NCI-H2029 (cell line): ENCODE measurements at regions not wholly inside any gene's neighbourhood (a gene's known extent, or its start where the extent isn't known, plus 50 kb on each side); places are given as distances from the start of the nearest gene placed in this dataset.

ENCODE experiments used
- DNase-seq: peaks from one replicate; lab custom pipeline; 2025; lab: John Stamatoyannopoulos, UW

DNA sequence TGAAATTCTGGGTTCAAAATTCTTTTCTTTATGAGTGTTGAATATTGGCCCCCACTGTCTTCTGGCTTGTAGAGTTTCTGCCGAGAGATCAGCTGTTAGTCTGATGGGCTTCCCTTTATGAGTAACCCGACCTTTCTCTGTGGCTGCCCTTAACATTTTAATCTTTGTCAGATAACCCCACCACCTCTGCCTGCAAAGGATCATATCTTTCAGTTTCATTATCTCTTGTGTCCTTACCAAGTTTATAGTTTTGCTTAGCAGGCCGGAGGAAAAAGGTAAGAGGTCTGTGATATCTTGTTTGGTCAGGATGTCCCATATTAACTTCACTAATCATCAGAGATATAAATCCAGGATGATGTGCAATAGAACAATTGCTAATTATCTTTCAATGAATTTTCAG is 970.2 kb upstream of the TYRP1 start:
- no peak for DNase-seq

DNA sequence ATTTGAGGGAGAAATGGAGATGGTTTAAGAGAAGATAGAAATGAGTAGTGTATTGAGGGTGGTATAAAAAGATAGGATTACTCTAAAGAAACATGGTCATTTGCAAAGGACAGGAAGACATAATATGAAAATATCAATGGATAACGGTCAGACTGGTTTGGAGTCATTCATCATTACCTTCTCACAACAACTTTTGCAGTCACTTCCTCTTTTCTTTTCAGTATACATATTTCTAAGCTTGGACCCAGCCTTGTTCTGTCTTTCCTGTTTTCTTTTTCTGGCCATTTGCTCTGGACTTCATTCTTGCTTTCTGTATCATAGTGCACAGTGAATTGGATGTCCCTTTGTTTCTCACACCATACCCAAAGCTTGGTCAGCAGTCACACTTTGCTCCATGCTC is 966.5 kb upstream of the TYRP1 start:
- no peak for DNase-seq

DNA sequence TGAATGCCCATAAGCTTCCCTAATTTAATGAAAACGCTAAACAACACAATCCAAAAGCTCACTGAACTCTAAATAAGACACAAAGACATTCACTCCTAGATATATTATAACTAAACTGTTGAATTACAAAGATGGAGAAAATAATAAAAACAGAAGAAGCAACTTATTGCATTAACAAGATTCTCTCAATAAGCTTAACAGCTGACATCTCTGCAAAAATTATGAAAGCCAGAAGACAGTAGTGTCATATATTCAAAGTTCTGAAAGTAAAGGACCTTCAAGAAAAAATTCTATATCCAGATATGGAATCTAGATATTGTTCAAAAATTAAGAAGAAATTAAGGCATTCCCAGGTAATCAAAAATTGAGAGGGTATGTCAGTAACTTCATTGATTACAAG is 957.8 kb upstream of the TYRP1 start:
- DNase-seq = no peak

DNA sequence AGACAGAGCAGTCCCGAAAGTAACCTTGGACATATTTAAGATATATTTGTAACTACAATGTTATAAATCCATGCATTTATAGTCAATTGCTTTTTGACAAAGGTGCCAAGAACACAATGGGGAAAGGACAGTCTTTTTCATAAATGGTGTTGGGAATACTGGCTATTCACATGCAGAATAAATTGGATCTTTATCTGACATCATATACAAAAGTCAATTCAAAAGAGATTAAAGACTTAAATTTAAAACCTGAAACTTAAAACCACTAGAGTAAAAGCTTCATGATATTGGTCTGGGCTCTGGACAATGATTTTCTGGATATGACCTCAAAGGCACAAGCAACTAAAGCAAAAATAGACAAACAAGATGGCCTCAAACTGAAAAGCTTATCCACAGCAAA is 950.7 kb upstream of the TYRP1 start:
- no peak for DNase-seq

DNA sequence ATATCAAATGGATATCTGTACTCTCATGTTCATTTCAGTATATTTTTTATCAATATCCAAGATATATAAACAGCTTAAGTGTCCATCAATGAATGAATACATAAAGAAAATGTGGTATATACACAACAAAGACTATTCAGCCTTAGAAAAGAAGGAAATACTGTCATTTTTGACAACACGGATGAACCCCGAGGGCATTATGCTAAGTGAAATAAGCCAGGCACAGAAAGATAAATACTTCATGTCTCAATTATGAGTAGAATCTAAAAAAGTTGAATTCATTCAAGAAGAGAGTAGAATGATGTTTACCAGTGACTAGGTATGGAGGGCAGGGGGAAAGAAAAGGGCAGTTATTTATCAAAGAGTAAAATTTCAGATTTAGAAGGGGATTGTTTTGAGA is 949.8 kb upstream of the TYRP1 start:
- DNase-seq = no peak

DNA sequence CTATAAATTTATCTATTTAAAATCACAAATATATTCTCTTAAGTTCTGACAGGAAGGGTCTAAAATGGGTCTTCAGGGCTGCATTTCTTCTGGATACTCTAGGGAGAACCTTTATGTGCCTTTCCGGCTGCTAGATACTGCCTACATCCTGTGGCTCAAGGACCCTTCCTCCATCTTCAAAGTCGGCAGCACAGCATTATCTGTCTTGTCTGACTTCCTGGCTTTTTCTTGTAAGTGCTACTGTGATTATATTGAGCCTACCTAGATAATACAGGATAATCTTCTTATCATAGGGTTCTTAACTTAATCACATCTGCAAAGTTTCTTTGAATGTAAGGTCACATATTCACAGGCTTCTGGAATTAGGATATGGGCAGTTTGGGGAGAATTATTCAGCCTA is 943.8 kb upstream of the TYRP1 start:
- no peak for DNase-seq

DNA sequence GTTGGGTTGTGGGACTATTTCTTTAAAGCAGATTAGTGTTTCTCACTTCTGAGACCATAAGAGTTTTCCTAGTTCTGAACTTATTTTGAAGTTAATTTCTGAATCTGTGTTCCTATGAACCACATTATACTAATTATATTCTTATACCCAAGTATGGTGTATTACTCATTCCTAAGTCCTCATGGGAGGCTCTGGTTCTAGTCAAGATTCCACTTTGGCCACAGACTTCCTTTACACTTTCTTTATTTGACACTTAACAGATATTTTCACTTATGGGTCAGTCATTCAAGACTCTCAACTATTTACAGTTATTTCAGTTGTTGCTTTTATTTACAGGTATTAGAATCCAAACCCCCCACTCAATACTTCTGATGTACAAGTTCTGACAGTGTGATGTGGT is 937.2 kb upstream of the TYRP1 start:
- DNase-seq = no peak

DNA sequence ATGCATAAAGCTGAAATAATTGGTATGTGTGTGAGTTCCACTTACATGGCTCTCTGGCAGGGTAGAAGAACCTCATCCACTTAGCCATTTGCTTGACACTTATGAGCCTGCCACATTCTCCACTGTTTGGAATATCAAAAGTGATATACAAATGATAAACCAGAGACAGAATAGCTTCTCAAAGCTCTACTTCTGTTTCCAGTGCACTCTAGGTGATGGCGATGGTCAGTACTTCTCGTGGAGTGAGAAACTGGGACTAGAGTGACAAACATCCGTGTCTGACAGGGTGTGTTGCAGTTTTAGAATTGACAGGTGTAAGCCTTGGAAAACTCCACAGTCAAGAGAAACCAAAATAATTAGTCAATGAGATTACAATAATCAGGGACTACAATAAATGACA is 935.8 kb upstream of the TYRP1 start:
- no peak for DNase-seq

DNA sequence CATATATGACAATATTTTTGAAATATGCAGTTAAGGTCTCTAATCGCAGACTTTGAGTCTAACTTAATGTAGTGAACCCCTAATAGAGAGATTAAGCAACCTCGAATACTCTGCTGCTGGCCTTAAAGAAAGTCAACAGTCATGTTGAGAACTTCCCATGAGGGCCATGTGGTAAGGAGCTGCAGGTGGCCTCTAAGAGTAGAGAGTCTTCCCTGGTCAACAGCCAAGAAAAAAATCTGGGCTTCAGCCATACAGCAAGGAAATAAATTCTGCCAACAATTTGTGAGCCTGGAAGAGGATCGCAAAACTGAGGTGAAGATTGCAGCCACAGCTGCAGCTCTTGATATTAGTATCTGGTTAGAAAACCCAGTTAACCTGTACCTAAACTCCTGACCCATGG is 935.2 kb upstream of the TYRP1 start:
- DNase-seq = no peak

DNA sequence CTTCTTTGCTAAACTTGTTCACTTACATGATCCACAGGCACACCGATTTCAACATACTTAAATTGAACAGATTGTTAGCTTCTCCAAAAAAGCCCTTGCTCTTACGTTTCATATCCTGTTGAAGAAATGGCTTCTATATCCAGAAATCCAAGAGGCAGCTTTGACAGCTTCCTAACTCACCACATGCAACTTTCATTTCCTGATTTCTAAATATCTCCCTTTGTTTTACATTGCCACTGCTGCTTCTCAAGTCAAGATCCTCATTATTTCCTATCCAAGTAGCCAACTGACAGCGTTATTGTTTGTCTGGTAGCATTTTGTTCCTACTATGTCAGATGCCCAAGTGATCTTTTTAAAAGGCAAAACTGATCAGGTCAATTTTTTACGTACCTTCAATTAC is 913.2 kb upstream of the TYRP1 start:
- no peak for DNase-seq

DNA sequence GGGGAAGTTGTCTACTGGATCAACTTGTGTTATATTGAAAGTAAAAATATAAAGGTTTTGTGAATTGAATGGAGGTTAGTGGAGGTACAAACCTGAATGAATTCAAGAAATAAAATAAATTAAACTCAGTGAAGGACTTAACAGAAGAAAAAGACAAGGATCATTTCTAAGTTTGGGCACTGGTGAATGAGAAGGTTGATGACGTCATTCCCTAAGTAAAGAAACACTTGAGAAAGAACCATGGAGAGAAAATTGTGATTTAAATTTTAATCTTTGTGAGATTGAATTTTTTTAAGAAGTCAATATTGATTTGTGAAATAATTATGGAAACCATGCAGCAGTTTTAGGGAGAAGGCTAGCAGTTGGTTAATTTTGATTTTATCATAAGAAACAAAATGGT is 900.3 kb upstream of the TYRP1 start:
- no peak for DNase-seq

DNA sequence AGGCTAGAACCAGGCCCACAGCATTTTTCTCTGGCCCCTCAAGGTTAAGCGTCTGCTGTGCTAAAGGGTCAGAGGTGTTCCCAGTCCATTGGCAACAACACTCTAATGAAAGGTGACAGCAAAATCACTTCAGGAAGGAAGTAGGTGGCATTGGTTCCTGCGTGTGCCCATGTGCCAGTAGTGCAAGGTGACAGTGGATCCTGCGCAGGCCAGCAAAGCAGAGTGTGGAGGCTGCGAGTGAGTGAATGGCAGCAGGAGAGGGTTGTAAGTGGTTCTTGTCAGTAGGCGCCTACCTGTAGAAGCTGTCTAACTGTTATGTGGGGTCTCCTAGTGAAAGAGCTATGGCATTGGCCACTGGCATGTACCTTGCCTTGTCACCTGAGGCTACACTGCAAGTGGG is 898.2 kb upstream of the TYRP1 start:
- DNase-seq = no peak

DNA sequence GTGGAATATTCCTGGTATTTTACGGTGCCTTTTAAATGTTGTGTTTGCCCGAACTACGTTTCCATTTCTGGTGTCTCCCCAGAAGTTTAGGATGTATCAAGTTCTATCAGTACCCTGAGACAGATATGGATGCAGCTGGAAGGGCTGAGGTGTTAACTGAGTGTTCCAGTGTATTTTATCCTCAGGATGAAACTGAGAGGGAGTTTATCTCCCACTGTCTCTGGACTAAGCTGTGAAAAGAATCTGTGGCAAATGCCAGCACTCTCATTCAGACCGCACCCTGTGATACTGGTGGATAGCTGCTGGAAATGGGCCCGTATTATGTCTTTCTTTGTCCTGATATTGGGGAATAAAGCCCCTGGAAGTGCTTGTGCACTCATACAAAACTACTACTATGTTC is 887.2 kb upstream of the TYRP1 start:
- no peak for DNase-seq

DNA sequence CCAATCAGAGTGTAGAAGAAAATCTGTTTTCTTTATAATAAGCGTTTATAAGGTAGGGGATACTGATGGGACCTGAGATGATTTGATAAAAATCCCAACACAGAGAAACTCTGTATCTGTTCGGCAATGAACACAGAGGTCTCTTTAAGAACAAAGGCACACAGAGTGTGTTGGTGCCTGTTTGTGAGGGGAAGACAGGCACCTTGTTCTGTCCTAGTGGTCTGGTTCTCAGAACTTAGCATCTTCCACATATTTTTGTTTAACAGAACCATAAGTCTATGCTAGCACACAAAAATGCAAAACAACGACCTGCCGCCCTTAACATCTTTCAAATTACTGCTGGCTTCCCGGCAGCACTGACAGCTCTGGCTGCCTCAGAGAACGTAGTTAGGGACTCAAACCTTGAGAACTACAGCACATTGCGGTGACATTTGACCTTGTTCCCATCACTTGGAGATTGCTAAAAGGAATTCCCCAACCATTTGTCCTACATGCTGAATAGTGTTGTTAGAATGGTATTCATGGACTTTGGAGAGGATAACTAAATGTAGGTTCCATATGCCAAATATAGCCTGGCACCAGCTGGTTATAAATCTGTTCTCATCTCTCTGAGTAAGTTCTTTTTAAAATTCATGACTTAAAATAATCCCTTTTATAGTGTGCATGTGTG is 871.7 kb upstream of the TYRP1 start:
- no peak for DNase-seq

DNA sequence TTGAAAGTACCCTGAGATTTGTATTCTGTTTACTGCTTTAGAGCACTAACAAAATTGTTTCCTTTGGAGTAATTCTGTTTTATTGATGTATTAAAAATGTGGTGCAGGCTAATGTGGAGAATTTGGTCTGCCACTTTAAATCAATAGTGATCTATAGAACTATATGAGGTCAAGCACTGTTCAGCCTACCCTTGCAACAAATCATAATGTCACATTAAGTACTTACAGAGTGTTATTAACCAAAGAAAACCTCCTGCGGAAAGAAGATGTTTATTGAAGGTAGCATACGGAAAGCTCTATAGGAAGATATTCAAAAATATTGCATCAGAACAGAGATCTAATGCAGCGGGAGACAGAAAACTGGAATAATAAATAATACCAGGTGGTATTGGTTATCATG is 865.0 kb upstream of the TYRP1 start:
- DNase-seq = no peak

DNA sequence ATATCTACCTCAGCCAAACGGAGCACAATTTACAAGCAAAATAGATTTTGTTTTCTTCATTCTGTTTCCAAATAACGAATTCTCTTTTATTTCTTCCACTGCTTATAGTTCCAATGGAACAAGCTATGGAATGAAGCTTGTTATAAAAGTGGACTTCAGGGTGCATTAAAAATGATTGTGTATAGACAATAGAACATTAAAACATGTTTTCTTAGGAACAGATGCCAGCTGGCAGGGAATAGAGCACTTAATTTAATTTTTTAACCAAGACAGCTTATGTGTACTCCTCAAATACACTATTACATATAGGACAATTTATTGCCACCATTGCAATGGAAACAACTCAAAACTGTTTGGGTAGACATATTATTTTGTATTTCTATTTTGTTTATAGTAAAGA is 860.1 kb upstream of the TYRP1 start:
- no peak for DNase-seq

DNA sequence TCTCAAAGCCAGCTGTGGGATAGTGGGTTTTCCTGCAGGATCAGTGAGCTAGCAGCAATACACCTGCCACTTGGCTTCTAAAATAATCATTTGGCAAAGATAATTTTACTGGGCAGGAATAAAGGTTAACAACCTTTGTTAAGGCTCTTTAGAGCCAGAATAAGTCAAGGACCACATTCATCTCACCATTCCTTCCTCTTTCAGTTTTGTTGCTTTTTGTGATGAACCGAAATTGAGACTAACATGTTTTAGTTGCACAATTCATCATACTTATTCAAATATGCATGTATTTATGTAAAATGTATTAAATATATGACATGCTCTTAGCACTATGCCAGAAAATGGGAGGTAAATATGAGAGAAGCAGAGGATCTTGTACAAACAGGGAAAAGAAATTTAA is 824.4 kb upstream of the TYRP1 start:
- no peak for DNase-seq

DNA sequence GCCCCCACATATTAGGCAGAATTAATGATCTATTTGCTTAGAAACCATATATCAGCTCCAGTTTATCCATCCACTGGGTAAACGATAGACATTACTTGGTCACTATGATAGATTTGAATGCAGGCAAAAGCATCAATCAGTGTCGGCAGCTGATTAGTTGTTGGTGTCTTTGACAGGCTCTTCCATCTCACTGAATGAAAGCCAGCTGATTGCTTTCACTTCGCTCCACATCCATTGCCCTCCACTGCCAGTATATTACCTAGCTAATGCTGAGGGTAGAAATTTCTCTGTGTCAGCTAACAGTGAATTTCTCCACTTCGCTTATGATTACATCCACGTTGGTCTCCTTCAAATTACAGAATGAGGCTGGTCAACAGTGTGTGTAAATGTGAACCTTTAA is 821.3 kb upstream of the TYRP1 start:
- no peak for DNase-seq

DNA sequence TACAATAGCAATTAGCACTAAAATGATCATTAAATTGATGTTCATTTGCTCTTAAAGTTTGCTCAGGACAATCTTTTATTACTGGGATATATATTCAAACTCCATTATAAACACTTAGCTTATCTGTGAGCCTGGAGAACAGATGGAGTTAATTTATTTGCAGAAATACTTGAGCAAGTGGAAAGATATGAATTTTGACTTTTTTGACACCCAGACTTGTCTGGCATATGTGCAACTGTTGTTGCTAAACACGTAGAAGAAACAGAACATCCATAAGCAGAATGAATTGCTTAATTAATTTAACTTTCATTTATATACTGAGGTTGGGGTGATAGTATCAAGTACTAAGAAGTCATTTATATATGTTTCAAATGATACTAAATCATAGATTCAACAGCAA is 820.7 kb upstream of the TYRP1 start:
- DNase-seq = no peak

DNA sequence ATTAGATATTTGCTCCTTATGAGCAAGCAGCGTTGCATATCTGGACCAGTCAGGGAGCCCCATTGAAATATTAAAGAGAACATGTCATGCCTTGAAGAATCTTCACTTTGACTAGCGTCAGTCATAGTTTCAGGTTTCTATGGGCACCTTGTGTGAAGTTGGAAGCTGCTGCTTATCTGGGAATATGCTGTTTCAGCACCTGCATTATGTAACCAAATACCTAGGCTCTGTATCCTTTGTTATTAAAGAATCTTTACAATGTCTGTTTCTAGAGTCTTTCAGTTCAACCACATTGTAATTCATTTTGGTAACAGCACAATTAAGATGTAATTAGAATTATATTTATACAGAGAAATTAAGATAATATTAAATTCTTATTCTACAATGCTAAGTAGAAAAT is 818.8 kb upstream of the TYRP1 start:
- DNase-seq = no peak

DNA sequence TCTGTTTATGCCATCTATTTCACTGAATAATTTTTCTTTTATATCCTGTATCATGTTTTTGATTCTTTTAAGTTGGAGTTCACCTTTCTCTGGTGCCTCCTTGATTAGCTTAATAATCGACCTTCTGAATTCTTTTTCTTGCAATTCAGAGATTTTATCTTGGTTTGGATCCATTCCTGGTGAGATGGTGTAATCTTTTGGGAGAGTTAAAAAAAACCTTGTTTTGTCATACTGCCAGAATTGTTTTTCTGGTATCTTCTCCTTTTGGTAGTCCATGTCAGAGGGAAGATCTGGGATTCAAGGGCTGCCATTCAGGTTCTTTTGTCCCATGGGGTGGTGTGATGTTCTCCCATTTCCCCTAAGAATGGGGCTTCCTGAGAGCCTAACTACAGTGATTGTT is 800.8 kb upstream of the TYRP1 start:
- no peak for DNase-seq

DNA sequence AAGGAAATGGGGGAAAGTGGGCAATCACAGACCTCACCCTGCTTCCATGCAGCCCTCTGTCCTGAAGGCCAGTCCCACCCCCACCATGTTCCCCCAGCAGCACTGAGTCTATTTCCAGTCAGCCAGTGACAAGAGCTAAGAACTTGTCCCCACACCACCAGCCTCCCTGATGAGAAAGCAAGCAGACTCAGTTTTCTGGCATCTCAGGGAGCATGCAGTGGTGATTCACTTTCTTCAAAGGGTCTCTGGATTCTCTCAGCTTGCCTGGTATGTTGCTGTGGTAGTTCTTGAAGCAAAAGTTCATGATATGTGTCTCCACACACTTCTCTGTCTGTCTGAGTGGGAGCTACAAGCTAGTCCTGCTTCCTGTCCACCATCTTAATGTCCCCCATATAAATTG is 799.9 kb upstream of the TYRP1 start:
- DNase-seq = no peak

DNA sequence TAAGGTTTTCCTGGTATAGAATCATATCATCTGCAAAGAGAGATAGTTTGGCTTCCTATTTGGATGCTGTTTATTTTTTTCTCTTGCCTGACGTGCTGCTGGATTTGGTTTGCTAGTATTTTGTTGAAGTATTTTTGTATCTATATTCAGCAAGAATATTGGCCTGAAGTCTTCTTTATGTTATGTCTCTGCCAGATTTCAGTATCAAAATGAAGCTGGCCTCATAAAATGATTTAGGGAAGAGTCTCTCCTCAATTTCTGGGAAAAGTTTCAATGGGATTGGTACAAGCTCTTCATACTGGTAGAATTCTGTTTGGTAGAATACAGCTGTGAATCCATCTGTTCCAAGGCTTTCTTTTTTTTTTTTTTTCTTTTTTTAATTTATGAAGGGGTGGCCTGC is 799.0 kb upstream of the TYRP1 start:
- no peak for DNase-seq

DNA sequence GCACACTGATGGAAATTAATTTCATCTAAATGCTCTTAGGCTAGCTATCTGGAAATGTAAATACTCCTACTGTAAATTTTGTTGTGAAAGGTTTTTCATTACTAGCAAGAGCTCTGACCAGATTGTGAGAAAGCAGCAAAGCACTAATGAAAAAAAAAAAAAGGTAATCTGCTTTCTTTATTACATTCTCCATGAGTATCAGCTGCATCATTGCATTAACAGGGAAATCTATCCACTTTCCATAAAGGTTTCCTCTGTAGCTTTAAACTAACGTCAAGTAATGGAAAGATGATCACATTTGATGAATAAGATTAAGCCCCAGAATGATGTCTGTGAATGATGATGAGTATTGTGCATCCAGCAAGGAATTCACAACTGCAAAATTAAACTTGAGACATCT is 790.6 kb upstream of the TYRP1 start:
- no peak for DNase-seq

DNA sequence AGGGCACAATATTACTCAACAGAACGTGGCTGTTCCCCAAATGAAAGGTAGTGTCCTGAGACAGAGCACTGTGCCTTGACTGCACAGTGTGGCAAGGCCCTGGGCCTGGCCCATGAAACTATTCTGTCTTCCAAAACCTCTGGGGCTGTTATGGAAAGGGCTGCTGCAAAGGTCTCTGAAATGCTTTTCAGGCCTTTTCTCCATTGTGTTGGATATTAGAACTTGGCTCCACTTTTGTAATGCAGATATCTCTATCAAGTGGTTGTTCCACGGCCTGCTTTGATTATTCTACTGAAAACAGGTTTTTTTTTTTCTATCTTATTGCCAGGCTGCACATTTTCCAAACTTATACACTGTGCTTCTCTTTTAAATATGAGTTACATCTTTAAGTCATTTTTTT is 777.5 kb upstream of the TYRP1 start:
- no peak for DNase-seq
